ENCODE measurements at regions not wholly inside any gene's neighbourhood (a gene's known extent, or its start where the extent isn't known, plus 50 kb on each side); places are given as distances from the start of the nearest gene placed in this dataset.
A peak's percentile ranks its signal among the peaks of the same experiment; 100 is the strongest.

- no peak for FAIRE-seq
These were observed 246.3 kb upstream of the CLEC14A start for GRCh38 chr14:38502239-38502638.

DNA sequence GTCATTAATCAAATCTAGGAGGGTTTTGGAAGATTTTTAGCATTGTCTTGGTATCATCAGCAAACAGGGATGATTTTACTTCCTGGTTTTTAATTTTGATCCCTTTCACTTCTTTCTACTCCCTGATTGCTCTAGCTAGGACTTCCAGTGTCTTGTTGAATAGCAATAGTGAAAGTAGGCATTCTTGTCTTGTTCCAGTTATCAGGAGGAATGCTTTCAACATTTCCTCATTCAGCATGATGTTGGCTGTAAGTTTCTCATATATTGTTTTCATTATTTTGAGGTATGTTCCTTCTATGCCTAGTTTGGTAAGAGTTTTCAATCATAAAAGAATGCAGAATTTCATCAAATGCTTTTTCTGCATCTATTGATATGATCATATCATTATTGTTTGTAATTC, 244.2 kb upstream of the CLEC14A start:
- FAIRE-seq, result no peak

- no peak for FAIRE-seq
These were observed 240.2 kb upstream of the CLEC14A start for GRCh38 chr14:38496092-38496491.

- FAIRE-seq, result no peak
These were observed 234.4 kb upstream of the CLEC14A start for GRCh38 chr14:38490273-38490672.

- FAIRE-seq, result peak; percentile 47
These were observed 229.1 kb upstream of the CLEC14A start for GRCh38 chr14:38485026-38485425.

- no peak for FAIRE-seq
These were observed 226.2 kb upstream of the CLEC14A start for GRCh38 chr14:38481952-38482678.

DNA sequence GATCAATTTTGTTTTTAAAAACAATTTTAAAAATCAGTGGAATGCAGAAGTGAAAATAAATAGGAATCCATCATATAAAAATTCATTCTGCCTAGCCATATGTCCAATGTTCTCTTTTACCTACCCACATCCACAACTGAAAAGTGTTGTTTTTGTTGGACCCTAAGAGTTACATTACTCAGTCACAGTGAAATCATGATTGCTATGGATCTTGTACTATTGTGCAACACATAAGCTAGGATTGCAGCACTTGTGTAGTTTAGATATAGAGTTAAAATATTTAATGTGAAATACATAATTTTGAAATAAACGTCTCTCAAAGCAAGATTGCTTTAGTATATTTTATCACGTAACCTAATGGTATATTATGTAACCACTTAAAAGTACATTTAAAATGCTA, 213.3 kb upstream of the CLEC14A start:
- FAIRE-seq, result no peak

DNA sequence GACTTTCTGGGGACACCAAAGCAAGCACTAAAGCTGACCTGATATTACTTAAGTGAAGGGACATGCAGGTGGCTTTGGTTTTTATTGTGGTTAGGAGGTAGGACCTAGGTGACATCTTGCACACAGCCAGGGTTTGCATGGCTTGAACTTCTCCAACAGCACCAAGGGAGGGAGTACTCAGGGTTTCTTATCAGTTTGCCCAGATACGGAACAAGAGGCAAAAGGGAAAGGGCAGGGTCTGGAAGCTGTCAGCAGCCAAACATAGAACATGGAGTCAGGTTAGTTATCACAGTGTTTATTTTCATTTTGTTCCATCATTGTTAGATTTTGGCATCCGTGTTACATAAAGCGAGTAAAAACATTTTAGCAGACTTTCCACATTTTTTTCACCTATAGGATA, 186.3 kb upstream of the CLEC14A start:
- FAIRE-seq, result no peak

- no peak for FAIRE-seq
These were observed 176.3 kb upstream of the CLEC14A start for GRCh38 chr14:38432186-38432585.

- FAIRE-seq, result no peak
These were observed 175.3 kb upstream of the CLEC14A start for GRCh38 chr14:38431156-38431555.

DNA sequence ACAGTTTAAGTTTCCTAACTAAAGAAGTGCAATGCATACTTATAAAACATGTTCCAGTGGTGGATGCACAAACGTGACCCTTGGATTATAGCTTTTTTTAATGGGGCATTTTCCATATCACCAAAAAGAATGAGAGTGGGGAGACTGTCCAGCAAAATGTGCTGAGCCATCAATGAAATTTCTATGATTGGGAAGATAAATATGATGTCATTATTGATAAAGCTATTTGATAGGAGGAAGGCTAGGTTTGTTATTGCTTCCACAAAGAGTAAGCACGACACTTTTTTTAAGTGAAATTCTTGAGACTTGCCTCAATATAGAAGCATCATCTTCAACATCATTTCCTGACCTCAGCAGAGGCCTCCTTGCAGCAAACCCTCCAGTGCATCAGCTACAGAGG, 174.6 kb upstream of the CLEC14A start:
- FAIRE-seq, result no peak

DNA sequence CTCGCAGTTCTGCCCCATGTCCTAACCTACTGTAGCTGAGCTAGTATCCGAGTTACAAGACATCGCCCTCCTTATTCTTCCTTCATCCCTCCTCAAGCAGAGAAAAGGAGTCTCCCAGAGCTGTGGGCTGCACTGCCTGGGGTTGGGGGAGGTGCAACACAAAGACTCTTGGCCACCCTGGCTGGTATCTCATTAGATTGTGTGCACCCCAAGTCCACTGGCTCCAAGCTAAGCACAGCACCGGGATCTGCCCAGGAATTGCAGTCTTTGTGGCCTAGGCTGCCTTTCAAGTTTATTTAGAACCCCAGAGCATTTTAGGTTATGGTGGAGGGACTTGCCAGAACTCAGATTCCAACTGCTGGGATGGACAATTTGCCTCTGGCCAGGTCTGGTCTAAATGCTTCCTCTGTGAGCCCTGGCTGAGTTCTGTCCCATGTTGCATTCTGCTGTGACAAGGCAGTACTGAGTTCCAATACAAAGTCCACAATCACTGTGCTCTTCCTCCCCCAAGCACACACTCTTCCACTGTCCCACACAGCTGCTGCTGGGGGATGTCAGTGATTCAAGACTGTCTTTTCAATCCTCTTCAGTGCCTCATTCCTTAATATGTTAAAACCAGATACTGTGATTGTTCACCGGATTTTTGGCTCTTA, 169.6 kb upstream of the CLEC14A start:
- FAIRE-seq, result no peak

- no peak for FAIRE-seq
These were observed 164.2 kb upstream of the CLEC14A start for GRCh38 chr14:38420048-38420447.

GRCh38 chr14:38419579-38419978, 163.7 kb upstream of the CLEC14A start:
- FAIRE-seq, result no peak

- FAIRE-seq, result no peak
These were observed 156.8 kb upstream of the CLEC14A start for GRCh38 chr14:38412654-38413053.

- FAIRE-seq, result no peak
These were observed 154.5 kb upstream of the CLEC14A start for GRCh38 chr14:38410442-38410841.

DNA sequence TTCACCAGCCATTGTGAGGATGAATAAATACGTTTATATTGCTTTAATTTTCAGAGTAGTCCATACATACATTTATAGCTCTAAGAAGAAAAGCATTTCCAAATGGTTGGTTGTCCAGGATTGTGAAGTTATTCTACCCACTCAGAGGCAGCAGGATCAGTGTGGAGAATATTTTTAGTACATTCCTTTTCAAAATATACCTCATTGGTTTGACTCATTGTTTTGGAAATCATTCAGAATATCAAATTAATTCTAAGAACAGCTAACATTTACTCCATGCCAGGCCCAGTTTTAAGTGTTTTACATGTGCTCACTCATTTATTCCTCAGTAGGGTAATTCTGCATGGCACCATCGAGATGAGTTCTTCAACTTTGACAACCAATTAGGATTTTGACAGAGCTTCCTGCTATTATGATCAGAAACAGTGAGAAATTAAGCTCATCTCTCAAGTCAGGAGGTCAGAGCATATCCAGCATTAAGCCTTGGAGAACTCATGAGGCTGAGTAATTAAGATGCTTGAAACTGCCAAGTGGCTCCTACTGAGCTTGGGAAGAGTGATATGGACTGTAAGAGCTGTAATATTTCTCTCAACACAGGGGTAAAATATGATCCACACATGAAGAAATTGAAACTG, 153.3 kb upstream of the CLEC14A start:
- FAIRE-seq, result no peak

DNA sequence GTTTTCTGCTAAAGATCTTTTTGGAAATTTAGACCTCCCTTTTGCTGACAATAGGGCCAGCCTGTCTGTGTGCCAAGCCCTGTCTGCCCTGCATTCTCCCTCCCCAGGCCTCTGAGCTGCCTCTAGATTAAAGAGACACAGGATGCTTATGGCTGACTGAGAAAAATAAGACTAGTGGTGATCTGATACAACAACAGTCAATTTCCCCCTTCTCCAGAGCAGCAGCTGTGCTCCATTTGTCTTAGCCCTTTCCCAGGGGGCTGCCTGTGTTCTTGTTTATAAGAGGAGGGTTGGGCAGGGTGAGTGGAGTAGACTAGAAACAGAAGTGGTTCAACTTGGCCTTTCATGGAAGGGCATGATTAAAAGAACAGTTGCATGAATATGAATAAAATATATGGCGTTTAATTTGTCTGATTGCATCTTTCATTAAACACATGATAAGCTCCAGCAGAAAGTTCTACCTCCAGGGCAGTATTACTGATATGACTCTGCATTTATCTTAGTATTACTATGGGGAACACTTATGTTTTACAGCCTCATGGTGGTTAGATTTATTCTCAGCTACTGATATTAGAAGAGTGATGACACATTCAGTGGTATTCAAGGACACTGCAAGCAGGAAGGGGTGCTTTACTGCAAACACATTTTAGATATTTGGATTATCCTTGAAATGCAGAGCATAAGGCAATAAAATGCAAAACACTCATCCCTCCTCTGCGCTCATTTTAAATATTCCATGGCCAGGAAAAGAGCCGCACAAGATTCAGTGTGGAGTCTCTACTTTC, 150.2 kb upstream of the CLEC14A start:
- FAIRE-seq, result no peak

GRCh38 chr14:38404616-38405015, 148.7 kb upstream of the CLEC14A start:
- FAIRE-seq, result no peak

DNA sequence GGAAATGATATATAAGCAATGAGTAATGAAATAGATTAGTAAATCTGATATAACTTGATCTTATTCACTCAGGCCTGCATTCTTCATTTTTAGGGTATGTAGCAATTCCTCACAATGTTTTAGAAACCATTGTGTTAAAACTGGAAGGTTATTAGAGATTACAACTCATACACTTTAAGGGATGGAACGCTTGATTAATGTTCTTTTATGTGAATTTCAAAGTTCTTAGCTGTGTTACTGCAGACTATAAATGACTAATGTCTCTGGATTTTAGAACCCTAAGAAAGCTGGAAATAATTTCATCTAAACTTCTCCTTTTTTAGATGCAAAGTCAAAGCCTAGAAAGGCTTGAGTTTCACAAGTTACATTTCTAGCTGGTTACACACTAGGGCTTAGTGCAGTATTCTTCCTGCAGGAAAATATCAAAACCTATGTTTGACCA, 148.2 kb upstream of the CLEC14A start:
- no peak for FAIRE-seq

DNA sequence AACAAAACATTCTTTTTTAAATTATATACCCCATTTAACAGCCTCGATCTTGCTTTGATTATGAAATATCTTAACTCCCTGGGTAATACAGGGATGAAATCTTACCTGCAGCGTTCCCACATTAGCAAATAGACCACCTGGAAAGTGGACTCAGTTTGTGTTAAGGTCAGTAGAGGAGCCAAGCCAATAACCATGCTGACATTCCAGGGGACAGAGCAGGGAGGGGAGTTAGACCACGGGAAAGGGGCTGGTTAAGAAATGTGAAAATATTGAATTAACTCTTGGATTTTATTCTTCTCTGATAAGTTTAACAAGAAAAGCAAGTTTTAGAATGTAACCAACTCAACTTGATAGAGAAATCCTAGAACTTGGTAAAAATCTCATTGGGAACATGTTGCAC, 144.9 kb upstream of the CLEC14A start:
- FAIRE-seq, result no peak

GRCh38 chr14:38399652-38400051, 143.8 kb upstream of the CLEC14A start:
- FAIRE-seq, result no peak

GRCh38 chr14:38394767-38395166, 138.9 kb upstream of the CLEC14A start:
- no peak for FAIRE-seq

All from islet of Langerhans (tissue), 1 donor.